ENCODE measurements at regions not wholly inside any gene's neighbourhood (a gene's known extent, or its start where the extent isn't known, plus 50 kb on each side); places are given as distances from the start of the nearest gene placed in this dataset.

DNA sequence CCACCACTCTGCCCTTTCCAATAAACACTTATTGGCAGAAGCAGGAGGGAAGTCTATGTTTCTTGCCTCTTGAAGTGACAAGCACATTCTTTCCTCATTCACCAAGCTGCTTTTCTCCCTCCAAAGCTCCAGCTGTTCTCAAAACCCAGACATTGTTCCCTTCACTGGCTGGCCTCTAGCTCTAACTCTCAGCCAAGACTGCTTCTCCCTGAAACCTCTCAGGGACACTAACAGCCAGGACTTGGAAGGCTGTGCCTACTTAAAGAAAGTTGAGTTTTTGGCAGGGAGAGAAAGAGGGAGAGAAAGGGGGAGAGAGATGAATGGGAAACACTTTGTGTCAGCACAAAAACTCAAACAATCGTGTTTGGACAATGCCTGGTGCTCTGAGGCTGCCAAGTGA, 99.5 kb downstream of the COX18 start:
- TF ChIP-seq, protein P1, sequence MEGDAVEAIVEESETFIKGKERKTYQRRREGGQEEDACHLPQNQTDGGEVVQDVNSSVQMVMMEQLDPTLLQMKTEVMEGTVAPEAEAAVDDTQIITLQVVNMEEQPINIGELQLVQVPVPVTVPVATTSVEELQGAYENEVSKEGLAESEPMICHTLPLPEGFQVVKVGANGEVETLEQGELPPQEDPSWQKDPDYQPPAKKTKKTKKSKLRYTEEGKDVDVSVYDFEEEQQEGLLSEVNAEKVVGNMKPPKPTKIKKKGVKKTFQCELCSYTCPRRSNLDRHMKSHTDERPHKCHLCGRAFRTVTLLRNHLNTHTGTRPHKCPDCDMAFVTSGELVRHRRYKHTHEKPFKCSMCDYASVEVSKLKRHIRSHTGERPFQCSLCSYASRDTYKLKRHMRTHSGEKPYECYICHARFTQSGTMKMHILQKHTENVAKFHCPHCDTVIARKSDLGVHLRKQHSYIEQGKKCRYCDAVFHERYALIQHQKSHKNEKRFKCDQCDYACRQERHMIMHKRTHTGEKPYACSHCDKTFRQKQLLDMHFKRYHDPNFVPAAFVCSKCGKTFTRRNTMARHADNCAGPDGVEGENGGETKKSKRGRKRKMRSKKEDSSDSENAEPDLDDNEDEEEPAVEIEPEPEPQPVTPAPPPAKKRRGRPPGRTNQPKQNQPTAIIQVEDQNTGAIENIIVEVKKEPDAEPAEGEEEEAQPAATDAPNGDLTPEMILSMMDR (IDR thresholded peaks at IDR 0.05) = no peak
- ATAC-seq (peak in 6 of 8 donors; percentile 27 to 89 (median 80)), DNase-seq (peak in 1 of 2 donors; percentile 7)
- H3K27me3 ChIP-seq = no peaks in the 10 kb centered on the region
- 36 to 47% methylated on average over 1 of the region's 1 CpG for WGBS, 2 donors
- H3K4me1 ChIP-seq = no peaks in the 10 kb centered on the region
- H3K4me3 ChIP-seq = no peak overlapping the region
- no peaks in the 10 kb centered on the region for H3K36me3 ChIP-seq
- peaks cover 0 to 8% (median 0%) of the 10 kb centered on the region in 11 donors for H3K9me3 ChIP-seq
- intact Hi-C loops (cut with DNase I) = loop anchor here in 1 of 10 donors (10.0 kb wide), 1 partner anchor 65 kb away; no protein-coding TSS in a partner anchor
- peak overlapping the region in 3 of 10 donors; percentile 21 to 59 (median 47) for H3K27ac ChIP-seq

DNA sequence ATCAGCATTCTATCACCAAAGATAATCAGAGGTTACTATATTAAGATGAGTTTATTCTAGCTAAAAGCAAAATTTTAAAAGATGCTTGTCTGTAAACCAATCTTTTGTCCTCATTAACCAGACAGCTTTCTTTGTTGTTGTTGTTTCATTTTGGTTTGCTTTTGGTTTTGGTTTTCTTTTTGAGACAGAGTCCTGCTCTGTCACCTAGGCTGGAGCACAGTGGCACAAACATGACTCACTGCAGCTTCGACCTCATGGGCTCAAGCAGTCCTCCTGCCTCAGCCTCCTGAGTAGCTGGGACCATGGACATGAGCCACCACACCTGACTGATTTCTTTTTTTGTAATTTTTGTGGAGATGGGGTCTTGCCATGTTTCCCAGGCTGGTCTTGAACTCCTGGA, 102.9 kb downstream of the COX18 start:
- no peak for DNase-seq
- intact Hi-C loops (cut with DNase I) = loop anchor here in 1 of 10 donors (10.0 kb wide), 1 partner anchor 62 kb away; no protein-coding TSS in a partner anchor
- no peaks in the 10 kb centered on the region for H3K36me3 ChIP-seq
- no peaks in the 10 kb centered on the region for H3K27me3 ChIP-seq
- TF ChIP-seq, protein P1 (IDR thresholded peaks at IDR 0.05) = no peak
- H3K9me3 ChIP-seq = peaks cover 0 to 14% (median 0%) of the 10 kb centered on the region in 11 donors
- H3K27ac ChIP-seq = no peak overlapping the region
- no peak for ATAC-seq
- WGBS, 2 donors = 67 to 75% methylated on average over 1 of the region's 1 CpG
- H3K4me3 ChIP-seq = no peak overlapping the region
- H3K4me1 ChIP-seq = no peaks in the 10 kb centered on the region

DNA sequence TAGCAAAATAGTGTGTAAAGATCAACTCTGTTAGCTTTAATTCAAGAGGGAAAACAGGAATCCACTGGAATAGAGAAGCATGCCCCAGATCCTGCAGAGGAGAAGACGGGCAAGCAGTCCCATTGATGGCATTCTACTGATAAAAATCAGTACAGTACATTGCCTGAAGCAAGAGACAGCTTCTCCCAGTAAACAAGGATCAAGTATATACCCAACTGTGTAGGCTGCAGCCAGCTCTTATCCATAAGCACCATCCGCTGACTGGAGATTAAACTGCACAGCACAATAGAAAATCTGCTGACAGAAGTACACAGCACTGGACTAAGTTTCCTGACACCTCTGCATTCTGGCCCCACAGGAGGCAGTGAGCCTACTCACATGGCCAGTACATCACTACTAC, 110.1 kb downstream of the COX18 start:
- Histone ChIP-seq H3K27me3 (no peaks in the 10 kb centered on the region), H3K4me1 (no peaks in the 10 kb centered on the region), H3K4me3 (no peak overlapping the region), H3K9me3 (peaks cover 0 to 40% (median 10%) of the 10 kb centered on the region in 11 donors), H3K36me3 (no peaks in the 10 kb centered on the region), H3K27ac (no peak overlapping the region)
- TF ChIP-seq, protein P1 (IDR thresholded peaks at IDR 0.05) = no peak
- DNase-seq = no peak
- ATAC-seq = no peak
- intact Hi-C loops (cut with DNase I) = no loop called here
- 43 to 45% methylated on average over 2 of the region's 2 CpGs for WGBS, 2 donors

DNA sequence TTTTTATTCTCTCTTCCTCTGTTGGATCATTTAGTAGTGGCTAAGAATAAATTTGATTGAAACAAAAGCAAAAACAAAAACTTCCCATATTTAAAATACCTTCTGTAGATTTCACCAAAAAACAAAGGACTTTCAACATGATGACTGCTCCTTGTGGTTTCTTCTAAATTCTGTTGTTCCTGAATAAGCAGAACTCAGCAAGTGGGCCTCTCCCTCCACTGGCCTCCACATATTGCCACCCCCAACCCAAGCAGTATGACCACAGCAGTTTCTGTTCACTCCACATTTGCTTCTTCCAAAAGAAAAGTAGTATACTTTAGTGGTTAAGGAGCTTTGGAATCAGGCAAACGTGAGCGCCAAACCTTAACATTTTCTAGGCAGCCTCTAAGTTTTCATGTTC, 114.7 kb downstream of the COX18 start:
- Histone ChIP-seq H3K4me3 (no peak overlapping the region), H3K27me3 (no peaks in the 10 kb centered on the region), H3K36me3 (no peaks in the 10 kb centered on the region), H3K27ac (no peak overlapping the region), H3K9me3 (peaks cover 0 to 10% (median 3%) of the 10 kb centered on the region in 11 donors), H3K4me1 (no peaks in the 10 kb centered on the region)
- DNase-seq (no peak), ATAC-seq (no peak)
- TF ChIP-seq, protein P1 (IDR thresholded peaks at IDR 0.05) = no peak
- 88 to 91% methylated on average over 2 of the region's 2 CpGs for WGBS, 2 donors
- intact Hi-C loops (cut with DNase I) = no loop called here
